Ascending aorta (tissue), 2 donors: ENCODE measurements at regions not wholly inside any gene's neighbourhood (a gene's known extent, or its start where the extent isn't known, plus 50 kb on each side); places are given as distances from the start of the nearest gene placed in this dataset.

Experiments used
- DNase-seq, 2 donors: peaks; one replicate each; pipeline ENCODE4 v3.0.0-alpha.2; 2019; ENCODE audit warnings: low spot score in 2 of 2
- H3K27ac ChIP-seq, 2 donors: fragments of 200-600 bp; sonication (generic); one replicate each; pipeline ENCODE4 v1.5.1; 2016 to 2017; ENCODE audit warnings: mild to moderate bottlenecking in 1 of 2
- H3K27me3 ChIP-seq: fragments of 200-600 bp; sonication (generic); one replicate; pipeline ENCODE4 v1.5.1; 2017
- H3K36me3 ChIP-seq, 2 donors: fragments of 200-600 bp; sonication (generic); one replicate each; pipeline ENCODE4 v1.5.1; 2016
- H3K4me1 ChIP-seq, 2 donors: fragments of 200-600 bp; sonication (generic); one replicate each; pipeline ENCODE4 v1.5.1; 2016 to 2017; ENCODE audit warnings: mild to moderate bottlenecking in 1 of 2
- H3K4me3 ChIP-seq, 2 donors: fragments of 200-600 bp; sonication (generic); one replicate each; pipeline ENCODE4 v1.5.1; 2016 to 2017; ENCODE audit warnings: mild to moderate bottlenecking in 1 of 2
- H3K9me3 ChIP-seq, 2 donors: fragments of 200-600 bp; sonication (generic); one replicate each; pipeline ENCODE4 v1.5.1; 2016
- CTCF ChIP-seq, 3 experiments: fragments of 200-600 bp in 2 of 3; fragments of 450-650 bp in 1 of 3; sonication (generic) in 2 of 3; IDR thresholded peaks; one replicate each; pipeline ENCODE4 v1.5.1; 2016 to 2019; ENCODE audit warnings: antibody characterized with exemption in 3 of 3, mild to moderate bottlenecking in 1 of 3, moderate library complexity in 1 of 3
- intact Hi-C: fragments of 100-400 bp; cut with DNase I; formaldehyde crosslinking; loops from one replicate; pipeline ENCODE4 v1.15.1; 2023

- no peaks in the 10 kb centered on the region for H3K4me1 ChIP-seq
- DNase-seq: no peak
- H3K36me3 ChIP-seq: no peaks in the 10 kb centered on the region
- H3K9me3 ChIP-seq: no peaks in the 10 kb centered on the region
- intact Hi-C loops: no loop called here
- H3K27me3 ChIP-seq: no peaks in the 10 kb centered on the region
- no peak for TF ChIP-seq CTCF (IDR thresholded peaks at IDR 0.05)
- no peak overlapping the region for H3K4me3 ChIP-seq
- H3K27ac ChIP-seq: no peak overlapping the region
These were observed 376.7 kb upstream of the RAG2 start for GRCh38 chr11:36974771-36975170.

- Histone ChIP-seq H3K9me3 (peaks cover 0 to 1% of the 10 kb centered on the region in 2 donors), H3K27me3 (no peaks in the 10 kb centered on the region), H3K4me3 (no peak overlapping the region), H3K4me1 (no peaks in the 10 kb centered on the region), H3K27ac (no peak overlapping the region), H3K36me3 (no peaks in the 10 kb centered on the region)
- intact Hi-C loops: no loop called here
- no peak for TF ChIP-seq CTCF (IDR thresholded peaks at IDR 0.05)
- no peak for DNase-seq
These were observed 355.9 kb upstream of the RAG2 start for GRCh38 chr11:36953976-36954375.

- TF ChIP-seq CTCF (IDR thresholded peaks at IDR 0.05): no peak
- Histone ChIP-seq H3K36me3 (no peaks in the 10 kb centered on the region), H3K9me3 (no peaks in the 10 kb centered on the region), H3K27me3 (no peaks in the 10 kb centered on the region), H3K4me1 (no peaks in the 10 kb centered on the region), H3K27ac (no peak overlapping the region), H3K4me3 (no peak overlapping the region)
- intact Hi-C loops: no loop called here
- no peak for DNase-seq
These were observed 350.6 kb upstream of the RAG2 start for GRCh38 chr11:36948460-36949127.

GRCh38 chr11:36945384-36945783, 347.3 kb upstream of the RAG2 start:
- H3K27ac ChIP-seq: no peak overlapping the region
- H3K9me3 ChIP-seq: no peaks in the 10 kb centered on the region
- H3K4me3 ChIP-seq: no peak overlapping the region
- H3K27me3 ChIP-seq: no peaks in the 10 kb centered on the region
- no peak for TF ChIP-seq CTCF (IDR thresholded peaks at IDR 0.05)
- no peak for DNase-seq
- H3K36me3 ChIP-seq: no peaks in the 10 kb centered on the region
- no peaks in the 10 kb centered on the region for H3K4me1 ChIP-seq
- intact Hi-C loops: no loop called here

- H3K9me3 ChIP-seq: no peaks in the 10 kb centered on the region
- no peak for TF ChIP-seq CTCF (IDR thresholded peaks at IDR 0.05)
- no peak overlapping the region for H3K27ac ChIP-seq
- DNase-seq: no peak
- intact Hi-C loops: no loop called here
- H3K4me1 ChIP-seq: no peaks in the 10 kb centered on the region
- H3K27me3 ChIP-seq: no peaks in the 10 kb centered on the region
- no peak overlapping the region for H3K4me3 ChIP-seq
- no peaks in the 10 kb centered on the region for H3K36me3 ChIP-seq
These were observed 335.4 kb upstream of the RAG2 start for GRCh38 chr11:36933481-36933880.

GRCh38 chr11:36931139-36931538, 333.1 kb upstream of the RAG2 start:
- H3K4me3 ChIP-seq: no peak overlapping the region
- H3K9me3 ChIP-seq: no peaks in the 10 kb centered on the region
- no peak overlapping the region for H3K27ac ChIP-seq
- H3K27me3 ChIP-seq: no peaks in the 10 kb centered on the region
- intact Hi-C loops: no loop called here
- no peaks in the 10 kb centered on the region for H3K36me3 ChIP-seq
- TF ChIP-seq CTCF (IDR thresholded peaks at IDR 0.05): no peak
- no peaks in the 10 kb centered on the region for H3K4me1 ChIP-seq
- no peak for DNase-seq
